ENCODE measurements at regions not wholly inside any gene's neighbourhood (a gene's known extent, or its start where the extent isn't known, plus 50 kb on each side); places are given as distances from the start of the nearest gene placed in this dataset.

DNA sequence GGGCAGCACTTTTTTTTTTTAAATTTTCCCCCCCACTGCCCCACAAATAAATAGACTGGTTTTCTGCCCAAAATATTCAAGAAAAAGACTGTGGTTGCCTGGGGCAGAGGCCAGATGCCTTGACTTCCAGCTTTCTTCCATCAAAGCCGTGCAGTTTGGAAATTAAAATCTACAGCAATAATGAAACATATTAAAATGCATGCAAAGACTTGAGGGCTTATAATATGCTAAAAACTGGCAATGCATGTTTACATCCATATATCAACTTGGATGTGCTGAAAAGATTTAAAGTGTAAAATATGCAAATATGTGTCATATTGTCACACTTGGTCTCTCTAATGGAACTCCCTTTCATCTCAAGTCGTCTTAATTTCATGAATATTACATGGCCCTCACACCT is 2036.2 kb upstream of the PIK3C3 start:
- no peak for DNase-seq

DNA sequence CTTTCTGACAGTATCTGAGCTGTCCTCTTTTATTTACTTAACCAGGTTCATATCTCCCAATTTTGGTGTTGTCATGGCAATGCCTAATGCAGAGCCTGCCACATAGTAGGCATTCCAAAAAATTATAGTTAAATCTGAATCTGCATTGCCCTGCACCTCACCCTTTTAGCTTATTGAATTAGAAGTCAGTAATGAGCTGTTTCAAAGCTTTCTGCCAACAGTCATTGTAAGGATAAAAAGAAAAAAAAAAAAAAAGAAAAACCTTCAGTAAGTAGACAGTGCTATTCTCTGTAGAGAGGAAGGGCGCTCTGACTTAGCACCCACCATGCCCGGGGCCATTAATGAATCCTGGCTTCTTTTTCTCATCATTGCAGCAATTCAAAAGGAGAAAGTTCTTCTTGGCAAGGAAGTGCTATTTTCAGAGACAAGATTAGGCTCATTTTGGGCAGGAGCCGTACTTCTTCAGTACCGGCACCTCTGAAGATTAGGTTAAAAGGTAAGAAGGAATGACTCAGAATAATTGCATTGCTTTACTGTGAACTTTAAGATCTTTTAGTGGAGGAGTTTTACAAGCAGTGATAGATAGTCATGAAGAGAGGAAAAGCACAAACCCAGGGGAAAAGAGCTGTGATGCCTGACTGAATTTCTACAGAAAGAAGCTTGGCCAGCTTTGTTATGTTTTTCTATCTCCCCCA is 2041.2 kb upstream of the PIK3C3 start:
- no peak for DNase-seq

DNA sequence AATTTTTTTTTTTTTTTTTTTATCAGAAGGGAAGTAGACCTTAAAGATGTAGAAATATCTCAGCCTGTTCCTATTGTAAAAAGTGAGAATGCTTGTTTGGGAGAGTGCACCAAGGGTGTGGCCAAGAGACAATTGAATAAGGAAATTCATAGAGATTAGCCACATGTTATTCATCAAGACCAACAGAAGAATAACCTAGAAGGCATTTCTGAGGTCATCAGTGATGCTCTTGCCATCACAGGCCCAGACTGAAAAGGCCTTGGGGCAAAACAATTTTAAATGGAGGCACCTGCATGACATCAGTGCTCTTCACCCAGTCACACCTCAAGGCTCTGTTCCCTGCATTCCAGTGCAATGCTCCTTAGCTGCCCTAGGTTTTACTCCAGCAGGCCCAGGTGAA is 2043.3 kb upstream of the PIK3C3 start:
- DNase-seq: no peak

DNA sequence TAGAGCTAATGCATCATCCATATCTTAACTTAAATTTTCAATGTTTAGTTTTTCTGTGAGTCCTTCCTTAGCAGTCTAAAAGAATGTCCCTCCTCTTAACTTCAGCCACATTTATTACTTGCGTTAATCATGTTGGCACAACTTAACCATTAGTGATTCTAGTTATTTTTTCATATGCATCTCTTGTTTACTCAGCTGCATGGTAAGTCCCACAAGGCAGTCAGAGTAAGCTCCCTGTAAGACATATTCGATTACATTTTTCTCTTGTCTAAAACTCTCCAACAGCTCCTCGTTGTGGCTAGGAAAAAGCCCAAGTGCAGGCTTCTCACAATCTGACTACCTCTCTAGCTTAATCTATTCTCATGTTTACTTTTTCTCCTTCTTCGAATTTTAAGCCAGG is 2045.3 kb upstream of the PIK3C3 start:
- no peak for DNase-seq

DNA sequence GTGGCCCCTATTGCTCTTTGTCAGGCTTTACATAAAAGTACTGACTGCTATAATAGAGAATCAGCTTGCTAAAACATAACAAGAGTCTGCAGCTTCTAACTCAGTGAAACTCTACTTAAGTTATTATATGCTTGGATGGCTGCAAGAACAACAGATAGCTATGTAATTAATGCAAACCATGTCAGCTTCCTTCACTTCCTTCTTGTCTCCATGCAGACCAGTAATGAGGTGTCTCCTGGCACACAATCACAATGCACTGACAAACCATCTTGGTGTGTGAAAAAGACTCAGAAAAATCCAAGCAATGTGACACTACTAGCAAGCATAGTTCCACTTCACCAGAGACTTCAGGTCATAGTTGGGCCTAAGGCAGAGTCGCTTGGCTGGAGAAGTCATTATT is 2068.9 kb upstream of the PIK3C3 start:
- DNase-seq: no peak

DNA sequence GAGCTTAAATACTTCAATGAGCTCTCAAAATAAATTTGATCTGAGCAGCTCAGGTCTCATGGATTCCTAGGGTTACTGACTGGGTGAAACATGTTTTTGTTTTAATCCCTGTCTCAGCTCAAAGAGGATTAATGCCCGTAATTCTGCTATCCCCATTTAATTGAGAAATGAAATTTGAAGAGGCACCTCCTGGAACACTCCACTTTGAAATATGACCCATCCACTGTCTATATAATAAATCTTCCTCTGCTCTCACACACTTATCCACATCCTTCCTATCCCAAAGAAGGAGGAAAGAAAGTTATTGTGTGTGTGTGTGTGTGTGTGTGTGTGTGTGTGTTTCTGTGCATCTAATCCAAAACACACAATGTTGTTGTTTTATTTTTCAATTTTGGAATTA is 2082.4 kb upstream of the PIK3C3 start:
- DNase-seq: no peak

DNA sequence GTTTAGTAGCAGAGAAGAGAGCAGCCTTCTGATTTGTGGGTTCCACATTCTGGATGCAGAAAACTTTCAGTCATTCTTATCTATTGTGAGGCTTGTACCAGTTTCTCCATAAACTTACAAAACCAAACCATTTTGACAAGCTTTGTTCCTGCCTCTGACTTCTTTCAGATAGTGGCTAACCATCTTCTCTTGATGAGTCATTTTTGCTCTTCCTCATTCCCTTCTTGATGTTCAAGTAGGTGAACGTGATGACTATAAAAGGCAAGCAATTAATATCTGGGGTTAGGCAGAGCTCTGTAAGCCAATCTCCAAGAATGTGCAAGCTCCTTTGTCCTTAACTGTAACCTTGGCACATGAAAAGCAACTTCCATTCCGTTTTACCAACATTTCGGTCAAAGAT is 2083.1 kb upstream of the PIK3C3 start:
- DNase-seq: peak; percentile 6

DNA sequence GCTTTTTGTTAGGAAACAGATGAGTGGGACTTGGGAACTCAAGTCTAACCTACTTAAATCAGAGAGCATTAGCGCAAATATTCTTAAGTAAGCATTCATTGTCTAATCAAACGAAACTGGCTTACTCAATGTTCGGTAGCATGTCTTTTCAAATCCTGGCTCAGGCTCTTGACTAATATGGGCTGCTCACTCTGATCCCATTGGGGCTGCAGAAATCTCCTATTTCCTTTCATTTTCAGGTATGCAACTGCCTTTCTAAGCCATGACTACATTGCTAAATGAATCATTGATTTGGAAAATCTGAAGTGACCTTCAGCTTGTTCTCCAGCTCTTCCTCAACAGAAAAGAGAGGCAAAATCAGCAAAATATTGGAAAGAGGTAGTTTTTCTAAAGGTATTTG is 2084.4 kb upstream of the PIK3C3 start:
- peak; percentile 7 for DNase-seq

DNA sequence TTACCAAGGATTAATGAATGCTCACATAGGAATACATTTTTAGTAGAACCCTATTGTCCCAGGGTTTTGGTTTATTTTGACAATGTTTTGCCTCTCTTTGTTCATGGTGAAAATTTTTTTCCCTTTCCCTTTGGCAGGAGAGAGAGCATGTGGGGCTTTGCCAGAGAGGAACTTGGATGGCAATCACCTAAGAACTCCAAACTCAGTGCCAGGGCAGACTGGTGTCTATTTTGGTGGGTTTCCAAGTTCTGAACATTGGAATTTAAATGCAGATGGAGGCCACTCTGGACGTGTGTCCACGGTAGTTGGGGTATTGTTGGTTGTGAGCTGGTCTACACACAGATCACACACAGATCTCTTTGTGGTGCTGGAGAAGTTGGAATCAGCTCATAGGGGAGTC is 2091.1 kb upstream of the PIK3C3 start:
- no peak for DNase-seq

DNA sequence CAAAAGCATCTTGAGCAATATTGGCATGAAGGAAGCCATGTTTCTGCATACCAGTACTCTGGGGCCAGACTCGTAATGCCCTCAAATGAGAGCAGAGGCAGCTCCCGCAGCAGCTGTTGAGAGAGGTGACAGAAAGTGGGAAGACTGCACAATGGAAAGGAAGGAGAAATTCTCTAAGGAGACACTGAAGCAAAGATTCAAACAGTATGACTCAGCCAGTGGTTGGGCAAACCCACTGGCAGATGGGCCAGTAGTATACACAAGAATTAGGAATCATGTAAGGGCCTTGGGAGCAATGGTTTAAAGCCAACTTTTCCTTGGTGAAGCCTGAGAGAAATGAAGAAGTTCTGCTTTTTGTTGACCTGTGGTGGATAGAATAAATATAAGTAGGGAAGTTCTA is 2092.7 kb upstream of the PIK3C3 start:
- DNase-seq: no peak

DNA sequence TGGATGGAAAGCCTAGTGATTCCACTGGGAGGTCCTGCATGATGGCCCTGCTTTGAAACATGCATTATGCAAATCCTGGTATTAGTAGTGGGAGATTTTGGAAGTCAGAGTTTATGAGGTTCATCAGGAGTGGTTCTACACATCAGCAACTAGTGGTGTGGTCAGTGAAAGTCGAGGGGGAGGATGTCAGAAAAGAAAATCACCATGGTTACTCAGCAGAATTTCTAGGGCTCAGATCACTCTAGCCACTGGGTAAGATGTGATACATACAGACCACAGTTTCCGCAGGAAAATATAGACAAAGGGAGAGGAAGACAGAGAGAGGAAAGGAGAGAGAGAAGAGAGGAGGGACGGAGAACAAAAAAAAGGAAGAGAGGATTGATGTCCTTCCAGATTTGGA is 2100.7 kb upstream of the PIK3C3 start:
- no peak for DNase-seq

DNA sequence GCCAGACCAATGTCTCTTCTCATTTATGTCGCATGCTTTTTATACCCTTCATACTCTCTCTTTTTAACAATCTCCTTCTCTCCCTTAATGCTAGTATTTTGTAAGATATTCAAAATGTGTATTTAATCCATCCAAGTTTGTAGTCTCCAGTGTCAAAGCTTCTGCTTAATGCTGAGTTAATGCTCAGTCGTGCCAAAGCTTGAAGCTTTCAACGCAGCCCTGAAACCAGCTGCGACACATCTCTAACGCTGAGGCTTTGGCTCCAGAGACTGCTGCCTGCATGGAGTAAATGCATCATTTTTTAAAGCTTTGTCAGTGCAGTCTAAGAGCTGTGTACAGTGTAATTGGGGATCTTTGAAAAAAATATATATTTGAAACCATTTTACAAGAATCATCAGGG is 2108.8 kb upstream of the PIK3C3 start:
- no peak for DNase-seq

DNA sequence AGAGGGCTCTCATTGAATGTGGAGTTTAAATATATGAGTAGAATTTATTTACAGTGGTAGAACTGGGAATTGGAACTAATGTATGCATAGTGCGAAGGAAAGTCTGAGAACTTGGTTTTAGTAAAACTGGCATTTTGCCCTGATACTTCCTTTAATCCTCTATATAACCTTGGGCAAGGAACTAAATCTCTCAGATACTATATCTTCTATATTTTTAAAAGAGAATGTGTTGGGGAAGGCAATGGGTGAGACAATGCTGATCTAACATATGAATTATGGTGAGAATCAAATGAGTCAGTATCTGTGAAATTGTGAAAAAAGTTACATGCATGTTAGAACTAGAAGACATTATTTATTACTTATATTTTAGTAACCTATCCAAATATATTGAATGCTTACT is 2109.4 kb upstream of the PIK3C3 start:
- DNase-seq: no peak

DNA sequence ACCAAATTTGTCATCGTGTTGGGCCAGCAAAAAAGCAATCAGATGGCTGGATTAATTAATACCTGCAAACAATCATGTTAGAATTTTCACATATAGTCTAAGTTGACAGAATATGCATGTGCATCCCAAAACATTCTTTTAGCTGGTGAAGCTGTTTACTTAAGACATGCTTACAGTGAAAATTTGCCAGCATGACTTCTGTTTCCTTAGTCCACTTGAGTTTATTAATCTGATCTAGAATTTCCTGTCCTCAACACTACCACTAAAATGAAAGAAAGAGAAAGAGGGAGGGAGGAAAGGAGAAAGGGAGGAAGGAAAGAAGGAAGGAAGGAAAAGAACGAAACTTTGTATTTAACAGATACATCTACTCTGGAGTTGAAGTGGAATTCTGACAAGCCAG is 2109.9 kb upstream of the PIK3C3 start:
- DNase-seq: no peak

DNA sequence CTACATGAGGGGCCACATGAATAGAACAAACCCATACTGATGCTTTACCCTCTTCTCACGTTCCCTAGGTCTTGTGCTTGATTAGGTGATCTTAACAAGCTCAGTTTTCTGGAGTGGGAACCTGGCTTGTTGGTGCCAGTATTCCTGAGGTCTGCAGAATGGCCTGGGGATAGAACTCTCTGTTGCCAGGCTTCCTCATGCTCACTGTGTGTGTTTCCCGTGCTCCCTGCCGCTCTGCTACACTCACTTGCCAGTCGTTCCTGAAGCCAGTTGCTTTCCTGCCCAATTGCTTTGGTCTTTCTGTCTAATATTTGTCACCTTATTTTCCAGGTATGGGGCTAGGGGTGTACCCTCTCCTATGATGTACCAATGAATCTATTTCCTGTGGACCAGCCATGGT is 2111.5 kb upstream of the PIK3C3 start:
- DNase-seq: no peak

DNA sequence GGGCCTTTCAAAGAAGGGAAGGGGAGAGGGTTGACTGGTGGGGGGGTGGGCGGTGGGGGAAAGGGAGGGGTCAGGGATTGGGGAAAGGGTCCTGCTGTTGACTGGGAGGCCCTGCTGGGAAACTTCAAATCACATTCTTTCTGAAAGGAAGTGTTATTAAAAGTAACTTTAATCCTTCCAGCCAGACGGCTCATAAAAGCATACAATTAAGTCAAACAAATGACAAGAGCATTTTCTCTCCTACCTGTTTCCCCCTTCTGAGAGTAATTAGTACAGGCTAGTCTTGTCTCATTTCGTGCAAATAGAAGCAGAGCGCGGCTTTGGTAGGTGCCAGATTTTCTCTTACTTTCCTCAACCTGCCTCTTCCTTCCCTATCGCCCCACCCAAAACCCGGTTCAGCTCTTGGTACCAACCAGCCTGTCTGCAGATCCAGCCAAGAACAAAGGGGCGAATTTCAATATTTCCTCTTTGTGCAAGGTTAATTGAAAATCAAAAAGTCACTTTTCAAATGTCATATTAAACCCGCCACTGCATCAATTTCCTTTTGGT is 2112.6 kb upstream of the PIK3C3 start:
- no peak for DNase-seq

DNA sequence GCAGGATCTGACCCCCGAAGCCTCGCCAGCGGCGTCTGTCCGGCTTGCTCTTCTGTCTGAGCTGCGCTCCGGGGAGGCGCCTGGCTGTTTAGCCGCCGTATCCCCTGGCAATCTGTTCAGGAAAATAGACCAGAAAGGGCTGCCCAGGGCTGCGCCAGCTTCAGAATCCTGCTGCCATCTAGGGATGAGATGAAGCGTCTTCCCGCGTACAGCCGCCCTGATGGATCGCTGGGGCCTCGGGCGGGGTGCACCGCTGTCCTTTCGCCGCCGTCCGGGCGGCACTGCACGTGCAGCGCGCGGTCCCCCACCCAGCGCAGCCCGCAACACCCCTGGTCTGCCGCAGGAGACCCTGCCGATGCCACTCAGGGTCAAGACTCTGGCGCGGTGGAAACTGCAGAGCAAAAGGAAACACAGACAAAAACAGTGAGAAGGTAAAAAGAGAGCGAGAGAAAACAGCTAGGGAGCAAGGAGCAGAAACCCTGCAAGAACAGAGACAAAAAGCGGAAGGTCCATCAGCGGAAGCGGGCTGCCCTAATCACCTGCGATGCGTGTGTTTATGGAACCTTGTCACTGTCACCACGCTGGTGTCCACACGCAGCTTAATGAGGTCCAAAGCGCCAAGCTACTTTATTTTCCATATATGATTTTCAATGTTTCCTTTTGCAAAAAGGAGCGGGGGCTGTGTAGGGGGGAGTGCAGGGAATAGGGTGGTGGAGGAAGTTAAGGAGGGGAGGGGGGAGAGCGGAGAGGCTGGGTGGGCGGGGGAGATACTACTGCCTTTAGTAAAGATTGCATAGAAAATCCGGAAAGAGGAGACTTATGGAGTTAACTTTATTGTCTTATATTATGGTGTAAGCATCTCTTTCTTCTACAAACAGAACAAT is 2113.3 kb upstream of the PIK3C3 start:
- DNase-seq: peak; percentile 62

DNA sequence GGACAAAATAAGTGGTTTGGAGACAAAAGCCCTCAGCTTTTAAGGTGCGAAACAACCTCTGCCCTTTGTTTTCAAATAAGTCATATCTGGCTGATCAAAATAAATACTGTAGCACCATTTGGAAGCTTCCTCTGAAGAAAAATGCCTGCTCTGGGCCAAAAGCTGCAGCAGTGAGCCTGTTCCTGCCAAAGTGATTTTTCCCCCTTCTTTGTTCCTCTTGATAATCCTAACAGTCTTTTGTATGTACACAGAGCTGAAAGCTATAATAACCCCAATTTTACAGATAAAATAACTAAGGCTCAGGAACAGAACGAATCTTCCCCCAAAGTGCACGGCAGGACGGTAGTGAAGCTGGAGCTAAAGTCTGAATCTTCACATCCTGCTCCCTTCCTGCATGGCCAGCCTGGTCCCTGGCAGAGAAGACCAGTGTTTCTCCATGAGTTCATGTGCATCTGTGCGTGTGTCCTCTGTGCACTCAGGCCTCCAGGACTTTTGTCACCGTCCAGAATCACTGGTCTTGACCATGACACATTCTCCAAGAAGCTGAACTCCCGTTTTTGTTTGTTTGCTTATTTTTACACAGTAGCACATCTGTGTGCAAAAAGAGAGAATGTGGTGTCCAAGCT is 2114.1 kb upstream of the PIK3C3 start:
- DNase-seq: no peak

DNA sequence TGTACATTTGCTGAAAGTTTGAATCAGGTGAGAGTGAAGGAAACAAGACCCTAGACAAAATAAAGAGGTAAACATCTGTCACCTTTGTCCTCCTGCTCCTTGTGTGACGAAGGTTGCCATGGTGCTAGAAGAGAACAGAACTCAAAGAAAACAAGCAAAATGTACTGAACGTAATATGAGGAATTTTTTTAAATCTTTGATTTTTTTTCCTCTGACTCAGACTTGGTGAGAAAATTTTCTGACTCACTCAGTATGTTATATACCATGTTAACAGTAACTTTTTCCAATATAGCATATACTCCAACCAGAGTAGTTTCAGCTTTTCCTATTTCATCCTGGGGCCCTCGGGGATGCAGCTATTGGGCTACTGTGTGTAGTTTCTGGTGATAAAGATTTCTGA is 2114.6 kb upstream of the PIK3C3 start:
- peak; percentile 38 for DNase-seq

DNA sequence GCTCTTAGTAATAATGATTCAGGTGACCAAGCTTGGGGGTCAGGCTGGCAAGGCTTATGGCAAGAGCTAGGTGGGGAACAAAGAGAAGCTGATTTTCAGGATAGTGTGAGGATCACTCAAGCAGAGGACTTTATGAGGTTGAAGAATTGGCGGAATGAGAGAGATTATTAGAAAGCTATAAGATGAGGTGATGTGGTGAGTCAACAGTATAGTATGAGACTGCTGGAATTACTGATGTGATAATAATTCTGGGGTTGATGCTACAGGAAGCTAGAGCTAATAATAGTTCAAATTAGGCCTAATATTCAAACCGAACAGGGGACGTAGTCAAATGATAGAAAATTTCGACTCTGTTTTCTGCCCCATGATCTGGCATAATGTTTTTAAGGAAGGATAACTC is 2115.3 kb upstream of the PIK3C3 start:
- peak; percentile 14 for DNase-seq

DNA sequence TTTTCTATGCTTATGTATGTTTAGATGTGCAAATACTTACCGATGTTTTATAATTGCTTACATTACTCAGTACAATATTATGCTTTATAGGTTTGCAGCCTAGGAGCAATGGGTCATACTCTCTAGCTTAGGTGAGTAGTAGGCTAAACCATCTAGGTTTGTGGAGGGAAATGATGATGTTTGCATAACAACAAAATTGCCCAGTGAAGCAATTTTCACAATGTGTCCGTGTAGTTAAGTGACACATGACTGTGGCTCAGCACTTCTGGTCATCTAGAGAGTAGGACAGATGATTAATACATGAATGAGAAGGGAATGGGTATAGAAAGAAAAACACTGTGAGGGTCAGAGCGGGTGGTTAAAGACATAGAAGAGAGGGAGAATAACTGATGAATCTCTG is 2116.2 kb upstream of the PIK3C3 start:
- DNase-seq: no peak

DNA sequence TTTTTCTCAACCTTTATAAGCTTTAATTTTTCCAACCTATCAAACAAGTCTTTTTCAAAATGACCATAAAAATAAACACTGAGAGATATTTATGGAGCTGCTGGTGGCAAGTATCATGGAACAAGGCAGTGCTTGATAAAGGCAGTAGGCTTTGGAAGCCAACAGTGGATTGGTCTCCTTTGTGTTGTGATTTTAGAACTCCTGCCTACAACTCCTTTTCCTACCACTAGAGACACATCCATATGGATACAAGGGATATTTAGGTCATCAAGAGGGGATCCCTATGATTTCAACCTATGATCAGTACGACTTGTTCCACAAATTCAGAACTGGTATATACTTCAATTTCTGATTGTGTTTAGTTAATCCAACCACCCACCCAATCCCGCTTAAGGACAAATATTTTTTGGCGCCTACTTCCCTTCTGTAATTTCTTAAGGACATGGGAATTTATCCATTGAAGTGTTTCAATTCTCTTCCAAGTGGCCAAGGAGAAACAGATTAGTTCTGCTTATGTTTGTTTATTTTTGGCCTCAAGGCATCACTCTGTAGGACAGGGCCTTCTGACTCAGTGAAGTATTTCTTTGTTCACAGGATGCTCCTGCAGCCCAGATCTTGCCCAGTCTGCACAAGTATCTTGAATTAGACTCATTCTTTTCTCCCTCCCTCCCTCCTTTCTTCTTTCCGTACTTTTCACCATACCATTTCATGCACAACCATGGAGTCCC is 2119.6 kb upstream of the PIK3C3 start:
- DNase-seq: no peak

DNA sequence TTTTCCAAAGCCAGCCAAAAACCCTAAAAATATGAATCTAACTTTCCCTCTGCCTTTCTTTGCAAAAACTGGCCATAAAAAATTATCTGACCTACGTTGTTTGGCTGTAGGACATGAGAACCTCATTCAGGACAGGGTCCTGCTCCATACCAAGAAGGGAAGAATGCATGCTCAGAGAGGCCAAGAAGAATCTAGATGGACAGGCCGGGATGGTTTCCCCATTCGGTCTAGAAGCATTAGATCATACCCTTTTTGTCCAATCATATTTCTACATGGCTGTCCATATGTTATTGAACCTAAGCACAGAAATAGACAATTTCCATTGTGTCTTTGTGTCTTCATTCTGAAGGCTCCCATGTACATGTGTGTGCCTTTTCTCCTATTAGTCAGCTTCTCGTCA is 2120.4 kb upstream of the PIK3C3 start:
- no peak for DNase-seq

Data from fibroblast of skin of right quadriceps (primary cell).